ENCODE measurements at regions not wholly inside any gene's neighbourhood (a gene's known extent, or its start where the extent isn't known, plus 50 kb on each side); places are given as distances from the start of the nearest gene placed in this dataset.
"Not testable (repeated sequence)": the region's sequence is repeated elsewhere in the genome, so short reads cannot be mapped to it uniquely, and the experiment has no call there.

DNA sequence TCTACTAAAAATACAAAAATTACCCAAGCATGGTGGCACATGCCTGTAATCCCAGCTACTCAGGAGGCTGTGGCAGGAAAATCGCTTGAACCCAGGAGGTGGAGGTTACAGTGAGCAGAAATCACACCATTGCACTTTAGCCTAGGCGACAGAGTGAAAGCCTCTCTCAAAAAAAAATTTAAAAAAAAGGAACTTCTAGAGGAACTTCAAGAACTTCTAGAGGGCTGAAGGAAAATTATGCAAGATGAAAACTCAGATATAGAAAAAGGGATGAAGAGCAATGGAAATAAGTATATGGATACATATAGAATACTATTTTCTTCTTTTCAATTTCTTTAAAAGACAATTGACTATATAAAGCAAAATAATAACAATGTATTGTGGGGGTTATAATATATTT is 51.2 kb upstream of the PRR5 start:
- H3K9me3 Mint-ChIP-seq = no peaks in the 10 kb centered on the region
- H3K27me3 Mint-ChIP-seq (ENCODE audit: low read depth) = peaks cover 2% of the 10 kb centered on the region
- no peaks in the 10 kb centered on the region for H3K4me1 Mint-ChIP-seq (ENCODE audit: low read depth)

DNA sequence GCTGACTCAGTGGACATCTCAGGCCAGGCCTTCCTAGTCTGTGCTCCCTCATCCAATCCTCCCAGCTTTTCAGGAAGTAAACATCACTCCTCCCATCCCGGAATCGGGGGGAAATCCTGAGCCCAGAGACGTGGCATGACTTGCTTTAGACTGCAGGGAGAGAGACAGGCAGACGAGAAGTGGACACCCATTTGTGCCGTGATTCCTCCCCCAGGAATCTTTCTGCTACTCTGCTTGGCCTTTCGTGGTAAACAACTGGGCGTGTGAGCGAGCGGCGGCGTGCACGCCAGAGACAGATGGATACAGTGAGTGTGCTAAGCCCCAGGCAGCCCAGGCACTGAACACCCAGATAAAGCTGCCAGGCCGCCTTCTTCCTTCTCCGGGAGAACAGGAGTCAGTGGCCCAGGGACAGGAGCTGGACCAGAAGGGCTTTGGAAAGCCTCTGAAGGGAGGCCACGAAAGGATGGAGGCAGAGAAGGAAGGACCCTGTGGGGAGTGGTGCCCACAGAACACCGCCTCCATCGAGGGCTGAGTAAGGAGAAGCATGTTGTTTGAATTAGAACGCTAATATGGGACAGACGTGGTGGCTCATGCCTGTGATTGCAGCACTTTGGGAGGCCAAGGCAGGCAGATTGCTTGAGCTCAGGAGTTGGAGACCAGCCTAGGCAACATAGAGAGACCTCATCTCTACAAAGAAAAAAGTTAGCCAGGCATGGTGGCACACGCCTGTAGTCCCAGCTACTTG is 53.0 kb upstream of the PRR5 start:
- Mint-ChIP-seq H3K4me3 (no peak overlapping the region), H3K27me3 (ENCODE audit: low read depth) (peaks cover 2% of the 10 kb centered on the region)
- ATAC-seq = no peak

More for the DNA sequence above, 51.2 kb upstream of the PRR5 start:
- no peaks in the 10 kb centered on the region for H3K36me3 Mint-ChIP-seq (ENCODE audit: insufficient read depth)
- no peak overlapping the region for H3K4me3 Mint-ChIP-seq
- DNase-seq (no peak), ATAC-seq (no peak)

DNA sequence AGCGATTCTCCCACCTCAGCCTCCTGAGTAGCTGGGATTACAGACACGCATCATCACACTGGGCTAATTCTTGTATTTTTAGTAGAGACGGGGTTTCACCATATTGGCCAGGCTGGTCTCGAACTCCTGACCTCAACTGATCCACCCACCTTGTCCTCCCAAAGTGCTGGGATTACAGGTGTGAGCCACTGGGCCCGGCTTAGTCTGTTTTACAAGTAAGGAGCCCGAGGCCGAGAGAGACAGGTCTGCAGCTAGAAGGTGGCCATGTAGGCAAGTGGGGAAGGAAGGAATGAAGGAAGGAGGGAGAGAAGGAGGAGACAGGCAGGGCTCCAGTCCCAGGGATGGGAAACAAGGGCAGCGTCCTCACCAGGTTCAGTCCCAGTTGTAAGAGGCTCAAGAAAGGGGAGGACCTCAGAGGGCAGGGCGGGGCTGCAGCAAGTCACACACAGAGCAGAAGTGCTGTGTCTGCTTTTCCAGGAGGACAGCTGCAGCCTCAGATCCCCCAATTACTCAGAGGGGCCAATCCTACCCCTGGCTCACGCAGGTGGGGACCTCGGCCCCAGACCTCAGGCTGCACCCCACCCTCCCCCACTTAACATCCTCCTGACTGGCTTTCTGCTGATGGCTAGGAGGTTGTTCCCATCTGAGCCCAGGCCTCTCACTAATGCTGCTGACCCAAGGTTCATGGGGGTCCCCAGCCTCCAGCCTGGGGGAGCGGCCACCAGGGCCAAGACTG is 53.8 kb upstream of the PRR5 start:
- no peak for DNase-seq
- Mint-ChIP-seq H3K27me3 (ENCODE audit: low read depth) (peaks cover 2% of the 10 kb centered on the region), H3K4me3 (no peak overlapping the region), H3K36me3 (ENCODE audit: insufficient read depth) (no peaks in the 10 kb centered on the region), H3K9me3 (no peaks in the 10 kb centered on the region), H3K4me1 (ENCODE audit: low read depth) (no peaks in the 10 kb centered on the region)
- no peak for ATAC-seq

More for the DNA sequence above, 53.0 kb upstream of the PRR5 start:
- no peaks in the 10 kb centered on the region for H3K9me3 Mint-ChIP-seq
- DNase-seq = no peak
- H3K36me3 Mint-ChIP-seq (ENCODE audit: insufficient read depth) = no peaks in the 10 kb centered on the region
- no peaks in the 10 kb centered on the region for H3K4me1 Mint-ChIP-seq (ENCODE audit: low read depth)

DNA sequence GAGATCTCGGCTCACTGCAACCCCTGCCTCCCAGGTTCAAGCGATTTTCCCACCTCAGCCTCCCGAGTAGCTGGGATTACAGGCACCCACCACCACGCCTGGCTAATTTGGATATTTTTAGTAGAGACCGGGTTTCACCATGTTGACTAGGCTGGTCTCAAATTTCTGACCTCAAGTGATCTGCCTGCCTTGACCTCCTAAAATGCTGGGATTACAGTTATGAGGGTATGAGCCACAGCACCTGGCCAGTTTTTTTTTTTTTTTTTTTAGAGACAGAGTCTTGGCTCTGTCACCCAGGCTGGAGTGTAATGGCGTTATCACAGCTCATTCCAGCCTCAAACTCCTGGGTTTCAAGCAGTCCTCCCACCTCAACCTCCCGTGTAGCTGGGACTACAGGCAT is 54.9 kb upstream of the PRR5 start:
- DNase-seq (no peak), ATAC-seq (no peak)
- H3K4me3 Mint-ChIP-seq = no peak overlapping the region
- H3K36me3 Mint-ChIP-seq (ENCODE audit: insufficient read depth) = no peaks in the 10 kb centered on the region
- no peaks in the 10 kb centered on the region for H3K4me1 Mint-ChIP-seq (ENCODE audit: low read depth)
- H3K27me3 Mint-ChIP-seq (ENCODE audit: low read depth) = peaks cover 2% of the 10 kb centered on the region
- H3K9me3 Mint-ChIP-seq = no peaks in the 10 kb centered on the region

DNA sequence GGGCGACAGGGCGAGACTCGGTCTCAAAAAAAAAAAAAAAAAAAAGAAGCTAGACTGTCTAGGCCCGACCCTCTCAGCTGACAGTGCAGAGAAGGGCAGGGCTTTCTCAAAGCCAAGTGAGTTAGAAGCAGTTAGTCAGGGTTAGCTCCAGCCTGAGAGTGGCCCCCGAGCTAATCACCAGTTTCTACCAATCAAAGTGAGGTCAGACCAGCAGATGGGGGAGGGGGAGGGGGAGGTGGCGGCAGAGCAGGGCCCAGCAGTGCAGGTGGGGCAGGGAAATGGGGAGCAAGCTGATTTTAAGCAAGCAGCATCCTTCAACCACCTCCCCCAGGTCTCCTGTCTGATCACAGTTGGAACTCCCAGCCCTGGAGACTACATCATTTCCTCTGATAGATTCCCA is 55.3 kb upstream of the PRR5 start:
- ATAC-seq = no peak
- H3K4me3 Mint-ChIP-seq = no peak overlapping the region
- DNase-seq = no peak
- no peaks in the 10 kb centered on the region for H3K9me3 Mint-ChIP-seq
- H3K4me1 Mint-ChIP-seq (ENCODE audit: low read depth) = no peaks in the 10 kb centered on the region
- H3K36me3 Mint-ChIP-seq (ENCODE audit: insufficient read depth) = no peaks in the 10 kb centered on the region
- peaks cover 2% of the 10 kb centered on the region for H3K27me3 Mint-ChIP-seq (ENCODE audit: low read depth)

DNA sequence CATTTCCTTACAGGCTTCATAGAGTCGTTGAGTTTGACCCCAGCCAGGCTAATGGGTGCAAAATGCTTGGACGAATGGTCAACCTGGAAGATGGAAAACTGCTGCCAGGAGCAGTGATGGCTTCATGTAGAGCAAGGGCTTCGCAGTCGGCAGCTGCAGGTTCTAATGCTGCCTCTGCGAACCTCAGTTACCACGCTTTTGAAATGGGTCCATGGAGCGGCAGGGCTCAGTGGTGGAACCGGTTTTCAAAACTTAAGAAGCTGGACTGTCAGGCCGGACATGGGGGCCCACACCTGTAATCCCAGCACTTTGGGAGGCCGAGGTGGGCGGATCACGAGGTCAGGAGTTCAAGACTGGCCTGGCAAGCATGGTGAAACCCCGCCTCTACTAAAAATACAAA is 55.9 kb upstream of the PRR5 start:
- ATAC-seq (no peak), DNase-seq (no peak)
- no peaks in the 10 kb centered on the region for H3K4me1 Mint-ChIP-seq (ENCODE audit: low read depth)
- peaks cover 2% of the 10 kb centered on the region for H3K27me3 Mint-ChIP-seq (ENCODE audit: low read depth)
- H3K4me3 Mint-ChIP-seq = no peak overlapping the region
- no peaks in the 10 kb centered on the region for H3K9me3 Mint-ChIP-seq
- H3K36me3 Mint-ChIP-seq (ENCODE audit: insufficient read depth) = no peaks in the 10 kb centered on the region

DNA sequence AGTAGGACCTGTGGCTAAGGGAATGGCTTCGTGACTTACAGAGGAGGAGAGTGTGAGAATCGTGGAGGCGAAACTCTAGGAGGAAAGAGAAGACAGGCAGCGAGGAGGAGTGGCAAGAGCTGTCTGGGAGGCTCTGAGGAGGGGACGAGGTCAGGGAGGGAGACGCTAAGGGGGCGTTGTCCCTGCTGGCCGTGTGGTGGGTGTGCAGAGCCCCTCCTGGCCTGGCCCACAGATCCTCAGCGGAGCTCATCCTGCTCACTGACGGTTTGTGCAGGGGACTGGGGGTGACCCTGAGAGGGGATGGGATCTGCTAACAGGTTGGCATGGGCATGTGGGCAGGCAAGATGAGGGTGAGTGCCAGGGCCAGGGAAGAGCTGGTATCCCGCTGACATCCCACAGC is 56.5 kb upstream of the PRR5 start:
- H3K4me1 Mint-ChIP-seq (ENCODE audit: low read depth) = no peaks in the 10 kb centered on the region
- H3K36me3 Mint-ChIP-seq (ENCODE audit: insufficient read depth) = no peaks in the 10 kb centered on the region
- H3K27me3 Mint-ChIP-seq (ENCODE audit: low read depth) = peaks cover 2% of the 10 kb centered on the region
- ATAC-seq = no peak
- H3K4me3 Mint-ChIP-seq = no peak overlapping the region
- H3K9me3 Mint-ChIP-seq = no peaks in the 10 kb centered on the region
- no peak for DNase-seq

DNA sequence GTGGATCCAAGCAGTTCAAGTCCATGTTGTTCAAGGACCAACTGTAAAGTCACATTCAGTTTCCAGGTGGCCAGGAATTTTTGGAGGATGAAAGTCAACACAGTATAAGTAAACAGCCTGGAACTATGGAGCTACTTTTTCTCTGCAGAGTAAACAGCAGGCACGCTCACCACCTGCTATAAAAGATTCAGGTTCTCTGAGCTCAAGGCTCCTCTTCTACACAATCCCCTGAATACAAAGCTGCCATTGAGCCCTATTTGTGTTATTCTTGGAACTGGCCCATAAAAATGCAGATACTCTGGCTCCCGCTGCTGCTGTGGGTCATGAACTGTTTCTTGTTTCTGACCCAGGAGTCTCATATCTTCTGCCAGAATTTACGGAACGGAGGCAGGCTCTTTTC is 56.9 kb upstream of the PRR5 start:
- no peak overlapping the region for H3K4me3 Mint-ChIP-seq
- peaks cover 2% of the 10 kb centered on the region for H3K27me3 Mint-ChIP-seq (ENCODE audit: low read depth)
- no peaks in the 10 kb centered on the region for H3K9me3 Mint-ChIP-seq
- DNase-seq (no peak), ATAC-seq (no peak)
- no peaks in the 10 kb centered on the region for H3K36me3 Mint-ChIP-seq (ENCODE audit: insufficient read depth)
- no peaks in the 10 kb centered on the region for H3K4me1 Mint-ChIP-seq (ENCODE audit: low read depth)

DNA sequence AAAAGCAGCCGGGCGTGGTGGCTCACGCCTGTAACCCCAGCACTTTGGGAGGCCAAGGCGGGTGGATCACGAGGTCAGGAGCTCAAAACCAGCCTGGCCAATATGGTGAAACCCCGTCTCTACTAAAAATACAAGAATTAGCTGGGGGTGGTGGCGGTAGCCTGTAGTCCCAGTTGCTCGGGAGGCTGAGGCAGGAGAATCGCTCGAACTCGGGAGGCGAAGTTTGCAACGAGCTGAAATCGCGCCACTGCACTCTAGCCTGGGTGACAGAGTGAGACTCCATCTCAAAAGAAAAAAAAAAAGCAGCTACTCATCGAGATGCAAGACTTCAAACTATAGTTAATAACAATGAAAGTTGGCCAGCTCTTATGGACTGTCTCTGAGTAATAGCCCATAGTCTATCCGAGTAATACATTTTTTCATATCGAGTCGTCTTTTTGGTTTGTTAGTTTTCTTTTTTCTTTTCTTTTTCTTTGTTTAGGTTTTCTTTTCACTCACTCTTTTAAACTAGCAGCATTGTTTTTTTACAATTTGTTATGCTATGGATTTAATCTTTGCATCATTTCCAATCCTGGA is 58.4 kb upstream of the PRR5 start:
- not testable (repeated sequence) for H3K4me1 Mint-ChIP-seq (ENCODE audit: low read depth); H3K9me3 Mint-ChIP-seq; H3K36me3 Mint-ChIP-seq (ENCODE audit: insufficient read depth); DNase-seq; ATAC-seq; H3K4me3 Mint-ChIP-seq; H3K27me3 Mint-ChIP-seq (ENCODE audit: low read depth)

DNA sequence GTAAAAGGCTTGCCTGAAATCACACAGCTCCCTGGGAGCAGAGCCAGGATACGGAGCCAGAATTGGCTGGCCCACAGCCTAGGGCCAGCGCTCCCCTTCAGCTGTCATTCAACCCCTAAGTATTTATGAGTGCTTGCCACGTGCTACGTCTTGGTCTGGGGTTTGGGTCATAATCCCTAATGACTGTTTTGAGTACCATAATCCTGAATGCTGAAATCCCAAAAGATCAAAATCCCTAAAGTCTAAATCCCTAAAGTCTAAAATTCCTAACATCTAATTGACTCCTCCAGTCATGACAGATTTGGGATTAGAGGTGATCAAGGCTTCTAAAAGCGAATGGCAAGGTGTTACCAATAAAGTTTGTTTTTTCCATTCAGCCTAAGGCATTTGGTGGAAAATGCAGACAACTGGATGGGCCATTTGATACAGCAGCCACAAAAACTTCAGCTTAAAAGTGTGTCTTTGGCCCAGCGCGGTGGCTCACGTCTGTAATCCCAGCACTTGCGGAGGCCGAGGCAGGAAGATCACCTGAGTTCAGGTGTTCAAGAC is 59.8 kb upstream of the PRR5 start:
- no peak overlapping the region for H3K4me3 Mint-ChIP-seq
- DNase-seq (no peak), ATAC-seq (no peak)
- H3K9me3 Mint-ChIP-seq = no peaks in the 10 kb centered on the region
- H3K27me3 Mint-ChIP-seq (ENCODE audit: low read depth) = no peaks in the 10 kb centered on the region
- H3K36me3 Mint-ChIP-seq (ENCODE audit: insufficient read depth) = no peaks in the 10 kb centered on the region
- H3K4me1 Mint-ChIP-seq (ENCODE audit: low read depth) = no peaks in the 10 kb centered on the region

DNA sequence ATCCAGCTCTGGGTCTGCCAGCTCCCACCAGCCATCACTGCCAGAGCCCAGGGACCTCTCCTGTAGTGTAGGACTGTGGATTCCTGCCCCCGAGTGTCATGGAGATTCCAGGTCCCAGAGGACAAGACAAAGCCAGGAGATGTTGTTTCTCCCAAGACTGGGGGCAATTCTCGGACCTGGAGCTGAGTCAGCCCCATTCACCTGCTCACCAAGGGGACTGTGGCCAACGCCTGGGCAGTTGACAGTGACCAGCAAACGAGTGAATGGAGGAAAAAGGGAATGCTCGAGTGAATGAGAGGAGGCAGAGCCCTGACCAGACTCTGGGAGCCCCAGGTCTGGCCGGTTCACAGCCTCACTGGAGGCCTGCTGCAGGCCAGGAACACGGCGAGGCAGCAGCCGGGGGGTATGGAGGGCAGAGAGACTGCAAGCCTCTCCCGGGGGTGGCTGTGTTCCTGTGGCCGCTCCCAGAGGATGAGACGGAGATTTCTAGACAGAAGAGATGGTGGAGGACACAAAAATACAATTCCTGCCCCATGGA is 61.3 kb upstream of the PRR5 start:
- Mint-ChIP-seq H3K4me3 (no peak overlapping the region), H3K9me3 (no peaks in the 10 kb centered on the region), H3K27me3 (ENCODE audit: low read depth) (no peaks in the 10 kb centered on the region), H3K36me3 (ENCODE audit: insufficient read depth) (no peaks in the 10 kb centered on the region), H3K4me1 (ENCODE audit: low read depth) (no peaks in the 10 kb centered on the region)
- ATAC-seq (no peak), DNase-seq (no peak)

DNA sequence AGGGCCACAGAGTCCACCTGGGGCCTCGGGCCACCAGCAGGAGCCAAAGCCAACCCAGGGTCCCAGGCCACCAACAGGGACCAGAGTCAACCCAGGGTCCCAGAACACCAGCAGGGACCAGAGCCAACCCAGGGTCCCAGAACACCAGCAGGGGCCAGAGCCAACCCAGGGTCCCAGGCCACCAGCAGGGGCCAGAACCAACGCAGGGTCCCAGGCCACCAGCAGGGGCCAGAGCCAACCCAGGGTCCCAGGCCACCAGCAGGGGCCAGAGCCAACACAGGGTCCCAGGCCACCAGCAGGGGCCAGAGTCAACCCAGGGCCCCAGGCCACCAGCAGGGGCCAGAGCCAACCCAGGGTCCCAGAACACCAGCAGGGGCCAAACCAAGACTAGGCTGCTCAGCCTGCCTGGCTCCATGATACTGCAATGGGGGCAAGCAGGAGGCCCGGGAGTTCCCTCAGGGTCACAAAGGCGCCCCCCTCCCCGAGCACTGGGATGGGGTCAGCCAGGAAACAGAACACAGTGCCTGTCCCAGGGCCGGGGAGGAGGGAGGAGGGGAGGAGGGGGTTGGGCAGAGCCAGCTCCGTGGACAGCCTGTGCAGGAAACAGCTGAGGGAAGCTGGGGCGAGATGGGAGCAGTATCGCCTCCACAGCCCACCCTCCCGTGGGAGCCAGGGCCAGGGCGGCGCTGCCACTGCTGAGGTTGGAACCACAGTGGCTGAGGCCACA is 62.0 kb upstream of the PRR5 start:
- ATAC-seq (no peak), DNase-seq (no peak)
- peaks cover under 1% of the 10 kb centered on the region for H3K4me1 Mint-ChIP-seq (ENCODE audit: low read depth)
- H3K4me3 Mint-ChIP-seq = no peak overlapping the region
- H3K27me3 Mint-ChIP-seq (ENCODE audit: low read depth) = no peaks in the 10 kb centered on the region
- H3K9me3 Mint-ChIP-seq = no peaks in the 10 kb centered on the region
- H3K36me3 Mint-ChIP-seq (ENCODE audit: insufficient read depth) = no peaks in the 10 kb centered on the region

DNA sequence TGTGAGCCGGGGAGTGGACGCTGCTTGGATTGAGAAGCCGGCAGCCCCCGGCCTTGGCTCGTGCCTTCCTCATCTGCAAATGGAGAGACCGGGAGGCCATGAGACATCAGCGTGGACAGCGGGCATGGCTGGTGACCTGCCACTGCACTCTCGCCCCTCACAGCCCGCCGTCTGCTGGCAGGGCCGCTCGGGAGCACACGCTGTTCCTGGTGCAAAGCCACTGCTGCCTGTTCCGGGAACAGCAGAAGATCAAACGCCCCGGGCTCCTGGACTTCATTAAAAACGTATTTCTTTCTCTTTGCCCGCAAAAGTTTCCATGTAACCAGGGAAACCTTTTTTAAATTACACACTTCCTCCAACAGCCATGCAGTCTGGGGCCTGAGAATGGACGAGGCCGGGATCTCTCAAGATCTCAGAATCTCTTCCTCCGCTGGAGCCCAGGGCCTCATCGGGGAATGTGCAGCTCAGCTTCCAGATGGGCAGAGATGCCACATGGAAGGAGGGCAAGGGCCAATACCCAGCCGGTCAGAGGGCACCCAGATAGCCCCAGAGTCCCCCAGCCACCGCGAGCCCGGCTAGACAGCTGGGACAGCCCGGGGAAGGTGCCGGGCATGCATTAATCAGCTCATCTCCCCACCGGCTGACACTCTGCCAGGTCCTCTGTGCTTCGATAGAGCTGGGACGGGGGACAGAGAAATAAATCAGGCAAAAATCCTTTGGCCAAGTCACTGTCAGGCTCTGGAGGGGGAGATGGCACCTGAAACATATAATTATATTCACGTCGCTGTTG is 62.8 kb upstream of the PRR5 start:
- no peak for DNase-seq
- ATAC-seq = no peak
- Mint-ChIP-seq H3K4me1 (ENCODE audit: low read depth) (peaks cover 5% of the 10 kb centered on the region), H3K4me3 (no peak overlapping the region), H3K36me3 (ENCODE audit: insufficient read depth) (no peaks in the 10 kb centered on the region), H3K27me3 (ENCODE audit: low read depth) (no peaks in the 10 kb centered on the region), H3K9me3 (no peaks in the 10 kb centered on the region)
